NCI-H82 treated with DMSO at 0.1 percent for 48 hours (cell line): ENCODE measurements at regions not wholly inside any gene's neighbourhood (a gene's known extent, or its start where the extent isn't known, plus 50 kb on each side); places are given as distances from the start of the nearest gene placed in this dataset.

Experiments
- DNase-seq: peaks from one replicate; lab custom pipeline; 2025; ENCODE audit not compliant: unreplicated experiment; lab: John Stamatoyannopoulos, UW

DNA sequence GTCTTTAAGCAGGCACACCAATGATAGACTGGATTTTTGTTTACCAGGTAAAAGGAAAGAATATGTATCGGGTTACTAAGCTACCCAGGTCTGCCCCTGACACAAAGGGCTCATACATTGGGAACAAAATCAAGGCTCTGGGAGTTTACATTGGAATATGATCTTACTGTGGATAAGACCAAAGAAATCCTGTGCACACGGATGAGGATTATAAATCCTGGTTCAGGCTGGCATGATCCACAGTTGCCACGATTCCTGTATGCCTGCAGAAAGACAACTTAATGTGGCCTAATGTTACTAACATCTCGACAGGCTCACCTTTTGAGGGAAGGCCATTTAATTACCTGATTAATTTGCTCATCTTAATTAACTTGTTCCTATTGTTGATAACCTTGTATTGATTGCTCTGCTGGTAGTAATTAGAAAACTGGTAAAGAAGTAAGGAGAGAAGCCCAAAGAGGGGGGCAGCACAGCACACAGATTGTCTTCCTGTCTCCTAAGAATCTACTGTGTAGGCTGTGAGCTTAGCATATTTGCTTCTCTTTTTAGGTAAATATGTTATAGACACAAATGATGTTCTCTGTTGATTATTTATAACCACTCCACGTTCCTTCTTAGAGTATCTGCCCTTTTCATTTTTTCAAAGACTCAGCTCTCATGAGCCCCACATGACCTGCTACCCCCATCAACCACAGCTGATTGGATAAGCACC lies 51.0 kb upstream of the TOX3 start:
- no peak for DNase-seq

DNA sequence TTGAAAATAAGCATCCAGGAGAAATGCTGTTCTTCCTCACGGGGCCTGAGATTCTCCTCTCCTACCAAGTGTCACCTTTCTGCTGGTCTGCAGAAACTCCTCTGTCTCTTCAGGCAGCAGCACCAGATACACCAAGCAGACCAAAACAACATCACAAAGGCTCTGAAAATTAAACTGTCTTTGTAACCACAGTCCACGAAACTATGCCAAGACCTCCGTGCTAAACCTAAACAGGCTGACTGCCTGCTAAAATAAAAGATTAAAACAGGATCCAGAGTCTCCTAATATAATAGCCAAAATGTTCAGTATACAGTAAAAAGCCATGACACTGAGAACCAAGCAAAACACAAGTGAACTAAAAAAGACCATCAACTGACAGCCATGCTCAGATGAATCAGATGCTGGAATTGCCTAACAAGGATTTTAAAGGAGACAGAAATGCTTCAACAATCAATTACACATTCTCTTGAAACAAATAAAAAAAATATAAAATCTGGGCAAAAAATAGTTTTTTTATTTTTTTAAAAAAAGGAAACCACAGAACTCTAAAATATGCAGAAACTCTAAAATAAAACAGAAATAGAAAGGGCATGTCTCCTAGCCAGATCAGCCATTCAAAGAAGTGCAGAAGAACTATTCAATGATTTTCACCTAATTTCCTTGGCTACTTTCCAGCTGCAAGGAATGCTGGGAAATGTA lies 50.3 kb upstream of the TOX3 start:
- DNase-seq = no peak
